ES-I3 (cell line): ENCODE measurements at regions not wholly inside any gene's neighbourhood (a gene's known extent, or its start where the extent isn't known, plus 50 kb on each side); places are given as distances from the start of the nearest gene placed in this dataset.

Experiments used
- H3K36me3 ChIP-seq: 2 replicates; pipeline ENCODE4 v1.6.1; 2013; ENCODE audit warnings: mild to moderate bottlenecking, low read length, control low read depth, moderate library complexity; ENCODE audit not compliant: insufficient read depth
- H3K4me1 ChIP-seq: 2 replicates; pipeline ENCODE4 v1.6.1; 2013; ENCODE audit warnings: mild to moderate bottlenecking, control low read depth, low read length; ENCODE audit not compliant: insufficient read depth
- H3K9ac ChIP-seq: 2 replicates; pipeline ENCODE4 v1.6.1; 2013; ENCODE audit warnings: low read depth, mild to moderate bottlenecking, low read length, moderate library complexity
- H3K9me3 ChIP-seq: 2 replicates; pipeline ENCODE4 v1.6.1; 2013; ENCODE audit warnings: mild to moderate bottlenecking, low read length, moderate library complexity; ENCODE audit not compliant: control insufficient read depth, insufficient read depth

DNA sequence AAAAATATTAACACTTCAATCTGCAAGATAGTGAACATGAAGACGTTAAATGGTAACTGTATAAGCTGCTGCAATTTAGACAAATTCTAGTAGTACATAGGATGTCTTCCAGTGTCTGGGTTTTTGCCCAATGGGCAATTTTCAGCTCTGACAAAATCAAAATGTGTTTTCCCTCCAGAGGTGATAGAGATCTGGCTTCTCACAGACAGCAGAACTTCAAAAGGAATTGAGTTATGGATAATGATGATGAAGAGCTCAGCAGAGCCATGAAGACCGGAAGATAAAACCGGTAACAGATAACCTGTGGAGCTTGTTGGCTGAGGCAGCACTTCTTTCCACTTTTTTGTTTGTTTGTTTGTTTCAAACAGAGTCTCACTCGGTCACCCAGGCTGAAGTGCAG lies 89.4 kb upstream of the NTRK3 start:
- H3K36me3 ChIP-seq: no peaks in the 10 kb centered on the region
- H3K9me3 ChIP-seq: no peaks in the 10 kb centered on the region
- no peaks in the 10 kb centered on the region for H3K4me1 ChIP-seq
- H3K9ac ChIP-seq: no peak overlapping the region

- H3K9me3 ChIP-seq: no peaks in the 10 kb centered on the region
- no peaks in the 10 kb centered on the region for H3K4me1 ChIP-seq
- H3K9ac ChIP-seq: no peak overlapping the region
- no peaks in the 10 kb centered on the region for H3K36me3 ChIP-seq
These were observed 88.2 kb upstream of the NTRK3 start for GRCh38 chr15:88344786-88345185.

- no peaks in the 10 kb centered on the region for H3K9me3 ChIP-seq
- no peak overlapping the region for H3K9ac ChIP-seq
- no peaks in the 10 kb centered on the region for H3K4me1 ChIP-seq
- no peaks in the 10 kb centered on the region for H3K36me3 ChIP-seq
These were observed 86.1 kb upstream of the NTRK3 start for GRCh38 chr15:88342666-88343065.

DNA sequence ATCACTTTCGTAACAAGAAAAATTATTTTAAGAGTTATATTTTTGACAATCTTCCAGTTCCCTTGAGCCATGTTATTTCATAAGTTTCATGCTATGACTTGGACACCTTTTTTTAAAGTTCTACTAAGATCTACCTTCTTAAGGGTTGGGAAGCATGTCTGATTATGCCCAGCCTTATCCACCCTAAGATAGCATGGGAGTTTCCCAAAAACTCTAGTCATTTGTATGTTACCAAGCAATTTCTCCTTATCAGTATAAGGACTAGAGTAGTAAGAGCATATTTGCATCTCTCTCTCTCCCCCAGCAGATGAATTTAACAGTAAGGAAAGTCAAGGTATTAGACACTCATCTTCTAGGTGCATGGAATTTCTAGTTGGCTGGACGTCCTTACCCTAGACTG lies 85.1 kb upstream of the NTRK3 start:
- Histone ChIP-seq H3K36me3 (no peaks in the 10 kb centered on the region), H3K4me1 (no peaks in the 10 kb centered on the region), H3K9ac (no peak overlapping the region), H3K9me3 (no peaks in the 10 kb centered on the region)

- H3K9ac ChIP-seq: no peak overlapping the region
- no peaks in the 10 kb centered on the region for H3K36me3 ChIP-seq
- H3K4me1 ChIP-seq: no peaks in the 10 kb centered on the region
- no peaks in the 10 kb centered on the region for H3K9me3 ChIP-seq
These were observed 84.5 kb upstream of the NTRK3 start for GRCh38 chr15:88341006-88341405.

- Histone ChIP-seq H3K36me3 (no peaks in the 10 kb centered on the region), H3K9ac (no peak overlapping the region), H3K4me1 (peaks cover 7% of the 10 kb centered on the region; the same call in 1 of the 2 replicates), H3K9me3 (no peaks in the 10 kb centered on the region)
These were observed 81.5 kb upstream of the NTRK3 start for GRCh38 chr15:88337993-88338392.

DNA sequence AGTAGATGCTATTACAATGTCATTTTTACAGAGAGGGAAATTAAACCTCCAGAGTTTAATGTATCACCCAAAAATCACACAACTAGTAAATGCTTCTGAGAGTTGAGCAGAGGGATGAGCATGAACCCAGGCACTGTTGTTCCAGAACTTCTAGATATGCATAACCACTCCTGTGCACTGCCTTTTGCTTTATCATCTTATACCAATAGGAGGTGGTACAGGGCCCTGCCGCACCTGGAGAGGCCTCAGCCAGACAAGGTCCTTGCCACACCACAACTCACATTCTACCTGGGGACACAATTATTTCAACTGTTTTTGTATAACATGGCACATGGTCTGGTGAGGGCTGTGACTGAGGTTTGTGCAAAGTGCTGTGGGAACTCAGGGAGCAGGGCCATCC lies 78.5 kb upstream of the NTRK3 start:
- H3K9ac ChIP-seq: no peak overlapping the region
- no peaks in the 10 kb centered on the region for H3K9me3 ChIP-seq
- no peaks in the 10 kb centered on the region for H3K36me3 ChIP-seq
- H3K4me1 ChIP-seq: peaks cover 7% of the 10 kb centered on the region; the same call in 1 of the 2 replicates

DNA sequence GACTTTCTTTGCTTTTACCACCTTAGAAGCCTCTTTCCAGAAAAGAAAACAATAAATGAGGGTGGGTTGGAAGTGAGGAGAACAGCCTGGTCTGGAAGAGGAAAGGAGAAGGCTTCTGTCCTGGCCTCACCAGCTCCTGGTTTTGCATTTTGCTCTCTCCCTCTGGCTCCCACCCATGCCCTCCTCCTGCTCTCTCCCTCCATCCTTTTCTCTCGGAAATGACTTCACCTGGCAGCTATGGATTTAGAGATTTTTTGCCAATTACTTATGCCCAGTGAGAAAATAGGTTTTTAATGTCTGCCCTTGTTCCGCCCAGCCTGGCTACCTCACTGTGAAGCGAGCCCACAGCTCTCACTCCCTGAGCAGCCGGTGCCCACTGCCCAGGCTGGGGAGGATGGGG lies 77.9 kb upstream of the NTRK3 start:
- H3K36me3 ChIP-seq: no peaks in the 10 kb centered on the region
- H3K9me3 ChIP-seq: no peaks in the 10 kb centered on the region
- peaks cover 7% of the 10 kb centered on the region; the same call in 1 of the 2 replicates for H3K4me1 ChIP-seq
- H3K9ac ChIP-seq: no peak overlapping the region

DNA sequence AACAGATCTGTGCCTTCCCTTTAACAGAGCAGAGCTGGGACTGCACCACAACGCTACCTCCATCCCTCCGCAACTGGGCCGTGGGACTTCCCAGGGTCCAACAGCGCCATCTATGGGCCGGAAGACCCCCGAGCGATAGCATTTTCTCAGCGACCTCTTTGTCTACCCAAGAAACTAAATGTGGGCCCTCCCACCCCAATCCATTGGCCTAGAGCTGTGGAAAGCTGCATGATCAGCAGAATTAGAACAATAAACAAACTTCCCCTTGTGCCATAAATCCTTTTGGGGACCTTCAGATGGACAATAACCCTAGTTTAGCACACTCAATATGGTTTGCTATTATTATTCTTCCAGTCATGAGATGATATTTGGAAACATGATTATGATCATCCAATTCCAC lies 74.8 kb upstream of the NTRK3 start:
- Histone ChIP-seq H3K9ac (no peak overlapping the region), H3K9me3 (no peaks in the 10 kb centered on the region), H3K4me1 (peaks cover 7% of the 10 kb centered on the region; the same call in 1 of the 2 replicates), H3K36me3 (no peaks in the 10 kb centered on the region)

GRCh38 chr15:88326924-88327323 lies 70.4 kb upstream of the NTRK3 start:
- Histone ChIP-seq H3K9ac (no peak overlapping the region), H3K4me1 (no peaks in the 10 kb centered on the region), H3K9me3 (no peaks in the 10 kb centered on the region), H3K36me3 (no peaks in the 10 kb centered on the region)

DNA sequence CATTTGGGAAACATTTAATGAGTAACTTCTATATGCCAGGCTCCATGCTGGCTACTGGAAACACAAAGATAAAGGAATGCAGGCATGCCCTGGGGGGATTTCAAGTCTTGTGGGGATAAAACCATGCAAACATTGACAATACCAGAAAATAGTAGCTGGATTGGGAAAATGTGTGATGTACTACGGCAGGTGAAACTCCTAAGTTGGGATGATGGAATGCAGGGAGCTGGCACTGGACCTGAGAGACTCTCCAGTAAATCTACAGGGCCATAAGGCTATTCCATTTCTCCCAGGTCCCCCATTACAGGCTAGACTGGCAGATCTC lies 68.2 kb upstream of the NTRK3 start:
- Histone ChIP-seq H3K9me3 (no peaks in the 10 kb centered on the region), H3K4me1 (no peaks in the 10 kb centered on the region), H3K36me3 (no peaks in the 10 kb centered on the region), H3K9ac (no peak overlapping the region)

- no peak overlapping the region for H3K9ac ChIP-seq
- no peaks in the 10 kb centered on the region for H3K9me3 ChIP-seq
- H3K36me3 ChIP-seq: no peaks in the 10 kb centered on the region
- H3K4me1 ChIP-seq: no peaks in the 10 kb centered on the region
These were observed 67.6 kb upstream of the NTRK3 start for GRCh38 chr15:88323976-88324740.

DNA sequence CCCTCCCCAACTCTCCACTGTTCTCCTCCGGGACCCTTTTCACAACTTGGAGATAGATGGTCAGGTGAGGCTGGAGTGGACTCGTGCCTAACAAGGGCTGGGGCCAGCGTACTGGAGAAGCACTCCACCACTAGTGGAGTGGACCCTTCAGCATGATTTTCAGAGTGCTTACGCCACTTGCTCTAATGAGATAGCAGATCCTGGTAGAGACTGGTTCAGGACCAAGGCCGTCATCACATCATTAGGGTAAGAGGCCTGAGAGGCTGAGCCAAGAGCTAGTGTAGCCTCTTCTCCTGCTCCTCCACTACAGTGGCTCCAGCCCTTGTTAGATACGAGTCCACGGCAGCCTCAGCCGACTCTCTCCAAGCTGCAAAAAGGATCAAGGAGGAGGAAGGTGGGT lies 66.9 kb upstream of the NTRK3 start:
- Histone ChIP-seq H3K9me3 (no peaks in the 10 kb centered on the region), H3K4me1 (no peaks in the 10 kb centered on the region), H3K36me3 (no peaks in the 10 kb centered on the region), H3K9ac (no peak overlapping the region)

- H3K9me3 ChIP-seq: no peaks in the 10 kb centered on the region
These were observed 65.9 kb upstream of the NTRK3 start for GRCh38 chr15:88322461-88322860.

DNA sequence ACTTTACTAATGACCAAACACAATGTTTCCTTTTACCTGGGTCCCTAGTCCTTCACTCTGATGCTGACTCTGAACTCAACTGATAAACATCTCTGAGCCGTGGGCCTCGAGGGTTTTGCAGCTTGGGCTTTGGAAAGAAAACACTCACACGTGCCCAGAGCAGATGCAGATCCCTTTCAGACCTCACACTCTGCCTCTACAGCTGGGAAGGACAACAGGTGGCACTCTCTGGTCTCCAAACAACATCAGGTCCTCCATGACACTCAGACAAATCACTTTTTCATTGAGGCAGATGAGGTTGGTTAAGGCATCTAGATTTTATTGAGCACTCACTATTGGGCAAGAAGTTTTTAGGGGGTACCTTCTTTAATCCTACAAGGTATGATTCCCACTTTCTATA lies 64.7 kb upstream of the NTRK3 start:
- Histone ChIP-seq H3K9ac (no peak overlapping the region), H3K4me1 (no peaks in the 10 kb centered on the region), H3K9me3 (no peaks in the 10 kb centered on the region), H3K36me3 (no peaks in the 10 kb centered on the region)

More at GRCh38 chr15:88322461-88322860, 65.9 kb upstream of the NTRK3 start:
- Histone ChIP-seq H3K9ac (no peak overlapping the region), H3K4me1 (no peaks in the 10 kb centered on the region), H3K36me3 (no peaks in the 10 kb centered on the region)

DNA sequence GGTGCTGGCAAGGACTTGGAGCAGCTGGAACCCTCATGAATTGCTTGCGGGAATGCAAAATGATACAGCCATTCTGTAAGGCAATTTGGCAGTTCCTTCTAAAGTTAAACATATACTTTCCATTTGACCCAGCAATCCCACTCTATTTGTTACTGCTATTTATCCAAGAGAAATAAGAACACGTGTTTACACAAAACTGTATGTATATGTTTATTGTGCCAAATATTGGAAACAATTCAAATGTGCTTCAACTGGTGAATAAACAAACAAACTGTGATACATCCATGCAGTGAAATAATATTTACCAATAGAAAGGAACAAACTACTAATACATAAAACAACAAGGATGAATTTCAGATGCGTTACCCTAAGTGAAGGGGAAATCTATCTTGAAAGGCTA lies 60.0 kb upstream of the NTRK3 start:
- Histone ChIP-seq H3K4me1 (no peaks in the 10 kb centered on the region), H3K36me3 (no peaks in the 10 kb centered on the region), H3K9me3 (no peaks in the 10 kb centered on the region), H3K9ac (no peak overlapping the region)
